Right atrium auricular region (tissue), 2 donors: ENCODE measurements at regions not wholly inside any gene's neighbourhood (a gene's known extent, or its start where the extent isn't known, plus 50 kb on each side); places are given as distances from the start of the nearest gene placed in this dataset.

Experiments
- DNase-seq: peaks from one replicate; pipeline ENCODE4 v3.0.0-alpha.2; 2019; ENCODE audit warnings: low spot score
- H3K27ac ChIP-seq, 2 donors: fragments of 200-600 bp; sonication (generic); 1 replicate in 1 of 2; 2 replicates in 1 of 2; pipeline ENCODE4 v1.5.1; 2016 to 2019
- H3K27me3 ChIP-seq, 2 donors: fragments of 200-600 bp; sonication (generic); one replicate each; pipeline versions ENCODE4 v1.5.1 to v1.6.0; 2017 to 2019
- H3K36me3 ChIP-seq: fragments of 200-600 bp; sonication (generic); one replicate; pipeline ENCODE4 v1.5.1; 2016
- H3K4me1 ChIP-seq, 2 donors: fragments of 200-600 bp; sonication (generic); one replicate each; pipeline versions ENCODE4 v1.5.1 to v1.6.0; 2017 to 2019
- H3K4me3 ChIP-seq, 2 donors: fragments of 200-600 bp; sonication (generic); 1 replicate in 1 of 2; 2 replicates in 1 of 2; pipeline ENCODE4 v1.5.1; 2017 to 2019; ENCODE audit warnings: mild to moderate bottlenecking in 1 of 2, moderate library complexity in 1 of 2
- H3K9me3 ChIP-seq, 2 donors: fragments of 200-600 bp; sonication (generic); one replicate each; pipeline ENCODE4 v1.5.1; 2019
- CTCF ChIP-seq, 2 donors: fragments of 200-600 bp; sonication (generic); IDR thresholded peaks; one replicate each; pipeline ENCODE4 v1.5.1; 2019; ENCODE audit warnings: antibody characterized with exemption in 2 of 2

- no peak for TF ChIP-seq CTCF (IDR thresholded peaks at IDR 0.05)
- no peaks in the 10 kb centered on the region for H3K9me3 ChIP-seq
- no peaks in the 10 kb centered on the region for H3K27me3 ChIP-seq
- H3K27ac ChIP-seq: no peak overlapping the region
- no peak for DNase-seq
- H3K4me3 ChIP-seq: no peak overlapping the region
- no peaks in the 10 kb centered on the region for H3K4me1 ChIP-seq
- H3K36me3 ChIP-seq: no peaks in the 10 kb centered on the region
Observed at GRCh38 chr11:109138196-109138595, 283.8 kb upstream of the C11orf87 start.

DNA sequence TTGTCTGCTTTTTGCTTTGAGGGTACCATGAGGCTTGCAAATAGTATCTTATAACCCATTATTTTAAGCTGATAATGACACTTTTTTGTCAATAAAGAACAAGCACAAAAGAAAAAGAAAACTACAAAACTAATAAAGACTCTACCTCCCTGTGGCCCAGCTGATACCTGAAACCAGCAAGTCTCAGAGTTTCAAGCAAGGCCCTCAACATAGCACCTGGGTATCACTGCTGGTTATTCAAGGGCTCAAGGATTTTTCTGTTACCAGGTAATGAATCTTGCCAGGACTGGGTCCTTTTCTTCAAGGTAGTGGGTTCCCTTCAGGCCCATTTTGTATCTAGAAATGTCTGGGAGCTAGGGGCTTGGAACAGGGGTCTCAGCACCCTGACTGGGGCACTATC, 281.6 kb upstream of the C11orf87 start:
- H3K4me3 ChIP-seq: no peak overlapping the region
- DNase-seq: no peak
- H3K4me1 ChIP-seq: no peaks in the 10 kb centered on the region
- no peak overlapping the region for H3K27ac ChIP-seq
- H3K27me3 ChIP-seq: no peaks in the 10 kb centered on the region
- no peak for TF ChIP-seq CTCF (IDR thresholded peaks at IDR 0.05)
- H3K9me3 ChIP-seq: no peaks in the 10 kb centered on the region
- H3K36me3 ChIP-seq: no peaks in the 10 kb centered on the region

GRCh38 chr11:109140857-109141515, 281.0 kb upstream of the C11orf87 start:
- Histone ChIP-seq H3K27me3 (no peaks in the 10 kb centered on the region), H3K4me3 (no peak overlapping the region), H3K36me3 (no peaks in the 10 kb centered on the region), H3K9me3 (no peaks in the 10 kb centered on the region), H3K27ac (no peak overlapping the region), H3K4me1 (no peaks in the 10 kb centered on the region)
- no peak for TF ChIP-seq CTCF (IDR thresholded peaks at IDR 0.05)
- DNase-seq: no peak

GRCh38 chr11:109145287-109145686, 276.7 kb upstream of the C11orf87 start:
- TF ChIP-seq CTCF (IDR thresholded peaks at IDR 0.05): no peak
- no peak overlapping the region for H3K4me3 ChIP-seq
- H3K4me1 ChIP-seq: no peaks in the 10 kb centered on the region
- H3K27me3 ChIP-seq: no peaks in the 10 kb centered on the region
- no peaks in the 10 kb centered on the region for H3K36me3 ChIP-seq
- no peak overlapping the region for H3K27ac ChIP-seq
- no peak for DNase-seq
- H3K9me3 ChIP-seq: no peaks in the 10 kb centered on the region

- H3K36me3 ChIP-seq: no peaks in the 10 kb centered on the region
- no peak overlapping the region for H3K4me3 ChIP-seq
- H3K4me1 ChIP-seq: no peaks in the 10 kb centered on the region
- no peak for TF ChIP-seq CTCF (IDR thresholded peaks at IDR 0.05)
- no peaks in the 10 kb centered on the region for H3K9me3 ChIP-seq
- no peak overlapping the region for H3K27ac ChIP-seq
- no peak for DNase-seq
- no peaks in the 10 kb centered on the region for H3K27me3 ChIP-seq
Observed at GRCh38 chr11:109147726-109148125, 274.3 kb upstream of the C11orf87 start.

- TF ChIP-seq CTCF (IDR thresholded peaks at IDR 0.05): no peak
- Histone ChIP-seq H3K9me3 (no peaks in the 10 kb centered on the region), H3K4me3 (no peak overlapping the region), H3K4me1 (no peaks in the 10 kb centered on the region), H3K27ac (no peak overlapping the region), H3K27me3 (no peaks in the 10 kb centered on the region), H3K36me3 (no peaks in the 10 kb centered on the region)
- DNase-seq: no peak
Observed at GRCh38 chr11:109148669-109149068, 273.3 kb upstream of the C11orf87 start.
